ENCODE measurements at regions not wholly inside any gene's neighbourhood (a gene's known extent, or its start where the extent isn't known, plus 50 kb on each side); places are given as distances from the start of the nearest gene placed in this dataset.

DNA sequence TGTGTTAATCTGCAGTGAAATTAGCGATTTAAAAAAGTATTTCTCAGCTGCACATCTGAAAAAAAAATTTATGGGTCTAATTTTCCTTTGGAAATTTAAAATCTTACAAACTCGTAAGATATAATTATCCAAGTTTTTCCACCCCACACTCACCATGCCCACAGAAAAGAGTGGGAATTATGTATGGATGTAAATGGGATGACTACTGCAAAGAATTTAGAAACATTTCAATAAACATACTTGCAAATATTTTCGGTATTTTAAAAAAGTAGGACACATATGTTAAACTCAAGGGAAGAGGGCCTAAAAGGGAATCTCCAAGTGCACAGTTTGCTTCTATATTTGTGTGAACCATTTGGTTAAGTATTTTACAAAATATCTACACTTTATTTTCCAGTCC, 1039.9 kb upstream of the POU3F3 start:
- Histone ChIP-seq H3K36me3 (no peaks in the 10 kb centered on the region), H3K4me3 (no peak overlapping the region), H3K4me1 (no peaks in the 10 kb centered on the region), H3K9me3 (no peaks in the 10 kb centered on the region), H3K27me3 (no peaks in the 10 kb centered on the region), H3K27ac (no peak overlapping the region)
- DNase-seq (no peak), ATAC-seq (no peak)
- TF ChIP-seq, protein P1, sequence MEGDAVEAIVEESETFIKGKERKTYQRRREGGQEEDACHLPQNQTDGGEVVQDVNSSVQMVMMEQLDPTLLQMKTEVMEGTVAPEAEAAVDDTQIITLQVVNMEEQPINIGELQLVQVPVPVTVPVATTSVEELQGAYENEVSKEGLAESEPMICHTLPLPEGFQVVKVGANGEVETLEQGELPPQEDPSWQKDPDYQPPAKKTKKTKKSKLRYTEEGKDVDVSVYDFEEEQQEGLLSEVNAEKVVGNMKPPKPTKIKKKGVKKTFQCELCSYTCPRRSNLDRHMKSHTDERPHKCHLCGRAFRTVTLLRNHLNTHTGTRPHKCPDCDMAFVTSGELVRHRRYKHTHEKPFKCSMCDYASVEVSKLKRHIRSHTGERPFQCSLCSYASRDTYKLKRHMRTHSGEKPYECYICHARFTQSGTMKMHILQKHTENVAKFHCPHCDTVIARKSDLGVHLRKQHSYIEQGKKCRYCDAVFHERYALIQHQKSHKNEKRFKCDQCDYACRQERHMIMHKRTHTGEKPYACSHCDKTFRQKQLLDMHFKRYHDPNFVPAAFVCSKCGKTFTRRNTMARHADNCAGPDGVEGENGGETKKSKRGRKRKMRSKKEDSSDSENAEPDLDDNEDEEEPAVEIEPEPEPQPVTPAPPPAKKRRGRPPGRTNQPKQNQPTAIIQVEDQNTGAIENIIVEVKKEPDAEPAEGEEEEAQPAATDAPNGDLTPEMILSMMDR (IDR thresholded peaks at IDR 0.05): no peak
- intact Hi-C loops (cut with DNase I): no loop called here

- intact Hi-C loops (cut with DNase I): no loop called here
- Histone ChIP-seq H3K4me3 (no peak overlapping the region), H3K27ac (no peak overlapping the region), H3K36me3 (no peaks in the 10 kb centered on the region), H3K4me1 (no peaks in the 10 kb centered on the region), H3K27me3 (no peaks in the 10 kb centered on the region), H3K9me3 (no peaks in the 10 kb centered on the region)
- ATAC-seq (no peak), DNase-seq (no peak)
- TF ChIP-seq, protein P1 (IDR thresholded peaks at IDR 0.05): no peak
Measured at GRCh38 chr2:103815731-103816130, 1038.2 kb upstream of the POU3F3 start.

- TF ChIP-seq, protein P1 (IDR thresholded peaks at IDR 0.05): no peak
- no peak overlapping the region for H3K4me3 ChIP-seq
- ATAC-seq (no peak), DNase-seq (no peak)
- H3K4me1 ChIP-seq: no peaks in the 10 kb centered on the region
- H3K36me3 ChIP-seq: no peaks in the 10 kb centered on the region
- intact Hi-C loops (cut with DNase I): no loop called here
- no peak overlapping the region for H3K27ac ChIP-seq
- no peaks in the 10 kb centered on the region for H3K9me3 ChIP-seq
- no peaks in the 10 kb centered on the region for H3K27me3 ChIP-seq
Measured at GRCh38 chr2:103817746-103818145, 1036.2 kb upstream of the POU3F3 start.

DNA sequence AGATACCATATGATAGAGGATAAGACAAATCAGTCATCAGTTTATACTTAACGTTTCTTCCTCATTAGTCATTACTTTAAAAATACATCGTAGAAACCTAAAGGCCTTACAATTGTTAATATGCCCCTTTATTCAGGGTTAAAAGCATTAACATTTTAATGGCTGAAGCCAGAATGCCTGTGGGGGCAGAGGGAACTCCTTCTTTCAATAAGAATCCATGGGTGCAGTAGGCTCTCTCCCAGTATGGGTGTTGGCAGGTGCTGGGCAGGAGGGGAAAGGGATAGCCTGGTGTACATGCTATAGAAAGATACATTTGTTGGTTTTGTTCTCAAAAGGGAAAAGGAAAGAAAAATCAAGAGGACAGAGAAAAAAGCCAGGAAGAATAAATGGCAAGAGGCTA, 1035.7 kb upstream of the POU3F3 start:
- H3K4me1 ChIP-seq: no peaks in the 10 kb centered on the region
- intact Hi-C loops (cut with DNase I): no loop called here
- no peak for ATAC-seq

GRCh38 chr2:103819599-103819998, 1034.3 kb upstream of the POU3F3 start:
- H3K4me1 ChIP-seq: no peaks in the 10 kb centered on the region
- H3K4me3 ChIP-seq: no peak overlapping the region
- ATAC-seq (no peak), DNase-seq (no peak)
- no peaks in the 10 kb centered on the region for H3K36me3 ChIP-seq
- TF ChIP-seq, protein P1 (IDR thresholded peaks at IDR 0.05): no peak
- intact Hi-C loops (cut with DNase I): no loop called here
- H3K27ac ChIP-seq: no peak overlapping the region
- H3K9me3 ChIP-seq: no peaks in the 10 kb centered on the region
- no peaks in the 10 kb centered on the region for H3K27me3 ChIP-seq

More for the DNA sequence above, 1035.7 kb upstream of the POU3F3 start:
- Histone ChIP-seq H3K27ac (no peak overlapping the region), H3K36me3 (no peaks in the 10 kb centered on the region), H3K4me3 (no peak overlapping the region), H3K27me3 (no peaks in the 10 kb centered on the region), H3K9me3 (no peaks in the 10 kb centered on the region)
- DNase-seq: no peak
- TF ChIP-seq, protein P1 (IDR thresholded peaks at IDR 0.05): no peak

Data from left lung (tissue), 4 donors.